Kidney epithelial cell (primary cell): ENCODE measurements at regions not wholly inside any gene's neighbourhood (a gene's known extent, or its start where the extent isn't known, plus 50 kb on each side); places are given as distances from the start of the nearest gene placed in this dataset.

Source experiments
- DNase-seq: peaks from one replicate; pipeline ENCODE4 v3.0.0-alpha.2; 2010; ENCODE audit warnings: low read depth
- H3K27me3 ChIP-seq: 2 replicates; pipeline ENCODE4 v1.6.0; 2011; ENCODE audit warnings: low read length; ENCODE audit not compliant: control insufficient read depth, insufficient read depth
- H3K36me3 ChIP-seq: 2 replicates; pipeline ENCODE4 v1.5.1; 2011; ENCODE audit warnings: low read length; ENCODE audit not compliant: control insufficient read depth, insufficient read depth
- H3K4me3 ChIP-seq: 2 replicates; pipeline ENCODE4 v1.5.1; 2011; ENCODE audit warnings: low read depth, mild to moderate bottlenecking, control low read depth, low read length
- TF ChIP-seq, protein P1 (sequence below): IDR thresholded peaks from 2 replicates; pipeline ENCODE4 v1.5.1; 2011; ENCODE audit warnings: mild to moderate bottlenecking, moderate library complexity, low read length, control low read depth, inconsistent platforms; ENCODE audit not compliant: insufficient read depth, poor library complexity, severe bottlenecking

DNA sequence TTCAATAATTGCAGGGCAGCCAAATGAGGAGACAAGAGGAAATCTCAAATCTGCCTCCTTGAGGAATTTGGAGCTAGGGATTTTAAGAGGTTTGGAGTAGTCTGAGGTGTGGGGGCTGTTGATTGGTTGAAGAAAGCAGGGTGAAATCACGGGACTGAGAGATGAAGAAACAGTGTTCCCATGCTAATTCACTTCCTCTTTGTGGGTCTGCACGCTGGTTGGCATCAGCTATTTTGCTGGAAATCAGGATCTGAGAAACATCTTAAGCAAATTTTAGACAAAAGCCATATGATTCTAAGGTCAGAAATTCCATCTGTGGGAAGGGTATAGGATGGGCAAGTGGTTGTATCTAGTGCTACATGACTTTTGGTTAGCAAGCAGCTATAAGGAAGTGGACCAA, 107.1 kb upstream of the PAXBP1 start:
- no peak overlapping the region for H3K4me3 ChIP-seq
- TF ChIP-seq, protein P1, sequence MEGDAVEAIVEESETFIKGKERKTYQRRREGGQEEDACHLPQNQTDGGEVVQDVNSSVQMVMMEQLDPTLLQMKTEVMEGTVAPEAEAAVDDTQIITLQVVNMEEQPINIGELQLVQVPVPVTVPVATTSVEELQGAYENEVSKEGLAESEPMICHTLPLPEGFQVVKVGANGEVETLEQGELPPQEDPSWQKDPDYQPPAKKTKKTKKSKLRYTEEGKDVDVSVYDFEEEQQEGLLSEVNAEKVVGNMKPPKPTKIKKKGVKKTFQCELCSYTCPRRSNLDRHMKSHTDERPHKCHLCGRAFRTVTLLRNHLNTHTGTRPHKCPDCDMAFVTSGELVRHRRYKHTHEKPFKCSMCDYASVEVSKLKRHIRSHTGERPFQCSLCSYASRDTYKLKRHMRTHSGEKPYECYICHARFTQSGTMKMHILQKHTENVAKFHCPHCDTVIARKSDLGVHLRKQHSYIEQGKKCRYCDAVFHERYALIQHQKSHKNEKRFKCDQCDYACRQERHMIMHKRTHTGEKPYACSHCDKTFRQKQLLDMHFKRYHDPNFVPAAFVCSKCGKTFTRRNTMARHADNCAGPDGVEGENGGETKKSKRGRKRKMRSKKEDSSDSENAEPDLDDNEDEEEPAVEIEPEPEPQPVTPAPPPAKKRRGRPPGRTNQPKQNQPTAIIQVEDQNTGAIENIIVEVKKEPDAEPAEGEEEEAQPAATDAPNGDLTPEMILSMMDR = no peak
- H3K36me3 ChIP-seq = no peaks in the 10 kb centered on the region
- DNase-seq = no peak
- H3K27me3 ChIP-seq = no peaks in the 10 kb centered on the region

DNA sequence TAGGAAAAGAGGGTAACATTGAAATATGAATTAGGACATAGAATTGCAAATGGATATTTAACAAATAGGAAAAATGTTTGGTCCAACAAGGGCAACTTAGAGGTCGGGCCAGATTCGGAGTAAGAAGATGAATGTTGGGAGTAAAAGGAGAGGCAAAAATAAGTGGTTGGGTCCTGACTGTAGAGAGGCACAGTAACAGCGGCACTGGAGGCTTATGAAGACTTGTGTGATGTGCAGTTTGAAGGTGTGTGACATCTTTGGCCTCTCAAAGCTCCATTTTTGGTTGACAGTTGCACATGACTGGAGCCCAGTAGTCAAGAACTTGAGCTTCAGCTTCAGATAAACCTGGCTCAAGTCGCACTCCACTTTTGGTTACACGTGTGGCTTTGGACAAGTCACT, 109.9 kb upstream of the PAXBP1 start:
- H3K4me3 ChIP-seq = no peak overlapping the region
- H3K36me3 ChIP-seq = no peaks in the 10 kb centered on the region
- no peaks in the 10 kb centered on the region for H3K27me3 ChIP-seq
- TF ChIP-seq, protein P1 = no peak
- DNase-seq = no peak

DNA sequence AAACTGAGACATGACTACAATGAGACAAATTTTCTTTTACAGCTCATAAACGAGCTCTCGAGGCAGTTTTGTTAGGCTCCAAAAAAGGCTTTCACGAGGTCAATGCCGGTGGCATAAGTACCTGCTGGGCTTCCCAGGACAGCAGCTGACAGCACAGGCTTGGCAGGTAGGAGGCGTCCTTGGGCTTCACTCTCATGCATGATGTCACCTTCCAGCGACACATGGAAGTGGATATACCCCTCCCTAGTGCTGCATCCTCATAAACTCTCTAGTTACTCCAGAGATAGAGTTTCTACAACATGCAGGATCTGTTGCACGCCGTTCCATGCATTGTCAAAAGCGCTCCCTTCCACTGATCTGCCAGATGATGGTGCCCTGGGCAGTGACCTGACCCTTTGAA, 112.5 kb upstream of the PAXBP1 start:
- DNase-seq = no peak
- Histone ChIP-seq H3K36me3 (no peaks in the 10 kb centered on the region), H3K27me3 (no peaks in the 10 kb centered on the region), H3K4me3 (no peak overlapping the region)
- TF ChIP-seq, protein P1 = peak; percentile 2

DNA sequence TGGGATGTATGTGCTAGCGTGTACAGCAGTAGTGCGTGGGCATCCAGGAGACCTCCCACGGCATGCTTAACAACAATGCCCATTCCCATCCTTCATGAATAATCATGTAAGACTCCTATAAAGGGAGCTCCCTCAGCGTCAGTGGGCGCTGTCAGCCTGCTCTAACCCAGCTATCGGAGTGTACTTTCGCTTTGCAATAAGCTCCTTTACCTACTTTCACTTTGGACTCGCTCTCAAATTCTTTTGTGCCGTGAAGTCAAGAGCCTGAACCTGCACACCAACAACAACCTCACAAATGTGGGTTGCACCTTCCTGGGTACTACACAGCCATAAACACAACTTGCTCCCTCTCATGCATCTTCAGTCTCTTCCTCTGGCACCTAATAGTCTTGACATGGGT, 114.8 kb upstream of the PAXBP1 start:
- TF ChIP-seq, protein P1 = no peak
- no peaks in the 10 kb centered on the region for H3K36me3 ChIP-seq
- H3K27me3 ChIP-seq = no peaks in the 10 kb centered on the region
- no peak overlapping the region for H3K4me3 ChIP-seq
- DNase-seq = no peak

DNA sequence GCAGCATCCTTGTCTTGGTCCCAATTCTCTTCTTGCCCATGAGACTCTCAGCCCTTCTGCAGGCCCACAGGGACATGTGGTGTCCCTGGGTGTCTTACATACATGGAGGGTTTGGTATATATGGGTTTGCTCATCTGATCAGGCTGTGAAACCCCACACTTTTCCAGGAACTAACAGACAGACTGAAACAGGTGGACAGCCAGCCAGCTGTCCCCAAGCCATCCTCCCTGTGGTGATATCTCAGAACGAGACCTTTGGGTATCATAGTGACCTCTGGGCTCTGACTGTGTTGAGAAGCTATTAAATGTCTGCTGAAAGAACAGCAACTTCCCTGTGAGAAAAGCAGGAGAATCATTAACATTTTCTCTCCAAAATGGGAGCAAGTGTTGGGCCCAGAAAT, 115.5 kb upstream of the PAXBP1 start:
- TF ChIP-seq, protein P1 = no peak
- Histone ChIP-seq H3K36me3 (no peaks in the 10 kb centered on the region), H3K27me3 (no peaks in the 10 kb centered on the region), H3K4me3 (no peak overlapping the region)
- DNase-seq = no peak

DNA sequence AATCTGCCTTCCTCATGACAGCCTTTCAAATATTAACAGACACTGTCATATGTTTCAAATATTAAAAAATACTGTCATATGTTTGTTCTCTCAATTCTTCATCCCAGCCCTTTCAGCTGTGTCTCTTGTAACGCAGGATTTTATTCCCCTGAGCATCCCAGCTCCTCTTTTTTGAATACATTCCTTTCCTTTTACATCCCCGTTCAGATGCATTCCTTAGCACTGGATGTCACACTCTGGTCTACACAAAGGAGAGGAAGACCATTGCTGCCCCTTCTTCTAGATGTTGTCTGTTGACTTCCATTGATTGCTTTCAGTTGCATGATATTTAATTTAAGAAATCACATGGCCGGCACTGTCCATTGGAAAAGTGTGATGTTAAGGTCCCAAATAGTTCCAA, 117.4 kb upstream of the PAXBP1 start:
- no peak overlapping the region for H3K4me3 ChIP-seq
- no peaks in the 10 kb centered on the region for H3K27me3 ChIP-seq
- TF ChIP-seq, protein P1 = no peak
- no peak for DNase-seq
- H3K36me3 ChIP-seq = no peaks in the 10 kb centered on the region
